ENCODE measurements at regions not wholly inside any gene's neighbourhood (a gene's known extent, or its start where the extent isn't known, plus 50 kb on each side); places are given as distances from the start of the nearest gene placed in this dataset.
"Not testable (repeated sequence)": the region's sequence is repeated elsewhere in the genome, so short reads cannot be mapped to it uniquely, and the experiment has no call there.

- H2BK12ac ChIP-seq (ENCODE audit: insufficient read length, low read depth, low read length) = no peak overlapping the region
- H3K4ac ChIP-seq (ENCODE audit: low read depth, low read length) = no peak overlapping the region
- no peak overlapping the region for H2AK5ac ChIP-seq (ENCODE audit: insufficient read length, low read length)
Measured at GRCh38 chr11:37248145-37248544, 650.1 kb upstream of the RAG2 start.

GRCh38 chr11:37246092-37246491 is 648.1 kb upstream of the RAG2 start:
- not testable (repeated sequence) for H3K56ac ChIP-seq (ENCODE audit: insufficient read length, low read depth, low read length); H3K9ac ChIP-seq (ENCODE audit: extremely low read depth, insufficient read length, low read length); H3K23ac ChIP-seq (ENCODE audit: insufficient read length, low read depth, low read length); H2BK12ac ChIP-seq (ENCODE audit: insufficient read length, low read depth, low read length); H2AFZ ChIP-seq (ENCODE audit: low read length); H3T11ph ChIP-seq (ENCODE audit: low read length); H3K79me1 ChIP-seq (ENCODE audit: insufficient read depth, low read depth, low read length, poor library complexity, severe bottlenecking); H3K79me2 ChIP-seq (ENCODE audit: insufficient read depth, low read length); H3K27me3 Mint-ChIP-seq (ENCODE audit: low read depth); H3K4me1 Mint-ChIP-seq; H4K8ac ChIP-seq (replicated peaks; ENCODE audit: insufficient read length, low read depth, low read length); H3K4me3 Mint-ChIP-seq; H3K4ac ChIP-seq (ENCODE audit: low read depth, low read length); H3K9me3 ChIP-seq (ENCODE audit: control insufficient read depth, low read depth, low read length); H2BK5ac ChIP-seq (ENCODE audit: insufficient read length, low read length); H3K4me2 ChIP-seq (ENCODE audit: insufficient read depth, insufficient read length, low read length); H4K5ac ChIP-seq (ENCODE audit: insufficient read length, low read depth, low read length); H4K20me1 ChIP-seq (ENCODE audit: control insufficient read depth, insufficient read depth, insufficient read length); H3K4me1 ChIP-seq (ENCODE audit: insufficient read depth, low read length); H3K9me3 Mint-ChIP-seq; H3K14ac ChIP-seq (ENCODE audit: insufficient read depth, low read length); H2BK15ac ChIP-seq (ENCODE audit: low read depth, low read length); H3K18ac ChIP-seq (ENCODE audit: insufficient read length, low read depth, low read length); H4K91ac ChIP-seq (ENCODE audit: insufficient read length, low read depth, low read length); H3K27me3 ChIP-seq (ENCODE audit: insufficient read depth, low read length); H3K23me2 ChIP-seq (ENCODE audit: insufficient read length, low read depth, low read length, poor library complexity, severe bottlenecking); H2BK120ac ChIP-seq (ENCODE audit: low read depth, low read length, poor library complexity, severe bottlenecking); H3K36me3 Mint-ChIP-seq (ENCODE audit: insufficient read depth in 1 of 3, low read depth in 3 of 3); H2AK5ac ChIP-seq (ENCODE audit: insufficient read length, low read length); H3K27ac ChIP-seq (ENCODE audit: insufficient read length, low read depth, low read length); H3K27ac Mint-ChIP-seq; H2BK20ac ChIP-seq (ENCODE audit: low read depth, low read length, poor library complexity, severe bottlenecking)
- no CpG with 5 or more reads among the region's 15 CpGs for WGBS (ENCODE audit: extremely low coverage, insufficient read length, low lambda C conversion rate)
- DNase-seq = peak; percentile 73

More at GRCh38 chr11:37248145-37248544, 650.1 kb upstream of the RAG2 start:
- no peak overlapping the region for H3T11ph ChIP-seq (ENCODE audit: low read length)
- no peak overlapping the region for H4K8ac ChIP-seq (replicated peaks; ENCODE audit: insufficient read length, low read depth, low read length)
- no peak overlapping the region for H3K27ac ChIP-seq (ENCODE audit: insufficient read length, low read depth, low read length)
- no peaks in the 10 kb centered on the region for H3K79me2 ChIP-seq (ENCODE audit: insufficient read depth, low read length)
- WGBS (ENCODE audit: extremely low coverage, insufficient read length, low lambda C conversion rate) = no CpG with 5 or more reads among the region's 2 CpGs
- no peaks in the 10 kb centered on the region for H3K79me1 ChIP-seq (ENCODE audit: insufficient read depth, low read depth, low read length, poor library complexity, severe bottlenecking)
- H2AFZ ChIP-seq (ENCODE audit: low read length) = no peak overlapping the region
- no peaks in the 10 kb centered on the region for H3K9me3 ChIP-seq (ENCODE audit: control insufficient read depth, low read depth, low read length)
- TF ChIP-seq, protein P1, sequence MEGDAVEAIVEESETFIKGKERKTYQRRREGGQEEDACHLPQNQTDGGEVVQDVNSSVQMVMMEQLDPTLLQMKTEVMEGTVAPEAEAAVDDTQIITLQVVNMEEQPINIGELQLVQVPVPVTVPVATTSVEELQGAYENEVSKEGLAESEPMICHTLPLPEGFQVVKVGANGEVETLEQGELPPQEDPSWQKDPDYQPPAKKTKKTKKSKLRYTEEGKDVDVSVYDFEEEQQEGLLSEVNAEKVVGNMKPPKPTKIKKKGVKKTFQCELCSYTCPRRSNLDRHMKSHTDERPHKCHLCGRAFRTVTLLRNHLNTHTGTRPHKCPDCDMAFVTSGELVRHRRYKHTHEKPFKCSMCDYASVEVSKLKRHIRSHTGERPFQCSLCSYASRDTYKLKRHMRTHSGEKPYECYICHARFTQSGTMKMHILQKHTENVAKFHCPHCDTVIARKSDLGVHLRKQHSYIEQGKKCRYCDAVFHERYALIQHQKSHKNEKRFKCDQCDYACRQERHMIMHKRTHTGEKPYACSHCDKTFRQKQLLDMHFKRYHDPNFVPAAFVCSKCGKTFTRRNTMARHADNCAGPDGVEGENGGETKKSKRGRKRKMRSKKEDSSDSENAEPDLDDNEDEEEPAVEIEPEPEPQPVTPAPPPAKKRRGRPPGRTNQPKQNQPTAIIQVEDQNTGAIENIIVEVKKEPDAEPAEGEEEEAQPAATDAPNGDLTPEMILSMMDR (conservative IDR thresholded peaks at IDR 0.05) = no peak
- no peak overlapping the region for H4K91ac ChIP-seq (ENCODE audit: insufficient read length, low read depth, low read length)
- H4K20me1 ChIP-seq (ENCODE audit: control insufficient read depth, insufficient read depth, insufficient read length) = no peaks in the 10 kb centered on the region
- Mint-ChIP-seq H3K9me3 (peaks cover 12% of the 10 kb centered on the region in 2 experiments; a peak in 4 of 5 replicates), H3K4me1 (peaks cover 5 to 6% of the 10 kb centered on the region in 2 experiments; a peak in 2 of 4 replicates), H3K36me3 (ENCODE audit: insufficient read depth in 1 of 3, low read depth in 3 of 3) (peaks cover 0 to 16% (median 5%) of the 10 kb centered on the region in 3 experiments; a peak in 4 of 7 replicates), H3K27ac (no peak overlapping the region), H3K27me3 (ENCODE audit: low read depth) (no peaks in the 10 kb centered on the region; the same call in 1 of the 2 replicates), H3K4me3 (no peak overlapping the region)
- H3K14ac ChIP-seq (ENCODE audit: insufficient read depth, low read length) = no peak overlapping the region
- H3K23me2 ChIP-seq (ENCODE audit: insufficient read length, low read depth, low read length, poor library complexity, severe bottlenecking) = no peaks in the 10 kb centered on the region
- H3K18ac ChIP-seq (ENCODE audit: insufficient read length, low read depth, low read length) = no peak overlapping the region
- H3K9ac ChIP-seq (ENCODE audit: extremely low read depth, insufficient read length, low read length) = no peak overlapping the region
- H4K5ac ChIP-seq (ENCODE audit: insufficient read length, low read depth, low read length) = no peak overlapping the region
- H3K4me2 ChIP-seq (ENCODE audit: insufficient read depth, insufficient read length, low read length) = no peak overlapping the region
- no peaks in the 10 kb centered on the region for H3K4me1 ChIP-seq (ENCODE audit: insufficient read depth, low read length)
- no peak overlapping the region for H2BK5ac ChIP-seq (ENCODE audit: insufficient read length, low read length)
- no peak overlapping the region for H2BK20ac ChIP-seq (ENCODE audit: low read depth, low read length, poor library complexity, severe bottlenecking)
- no peak overlapping the region for H3K23ac ChIP-seq (ENCODE audit: insufficient read length, low read depth, low read length)
- H3K56ac ChIP-seq (ENCODE audit: insufficient read length, low read depth, low read length) = no peak overlapping the region
- no peak overlapping the region for H2BK15ac ChIP-seq (ENCODE audit: low read depth, low read length)
- no peak overlapping the region for H2BK120ac ChIP-seq (ENCODE audit: low read depth, low read length, poor library complexity, severe bottlenecking)
- no peaks in the 10 kb centered on the region for H3K27me3 ChIP-seq (ENCODE audit: insufficient read depth, low read length)
- no peak for DNase-seq
